ENCODE measurements at regions not wholly inside any gene's neighbourhood (a gene's known extent, or its start where the extent isn't known, plus 50 kb on each side); places are given as distances from the start of the nearest gene placed in this dataset.

- intact Hi-C loops (cut with micrococcal nuclease) = no loop called here
- peaks cover 15% of the 10 kb centered on the region for H3K9me3 Mint-ChIP-seq
- no peaks in the 10 kb centered on the region for H3K36me3 Mint-ChIP-seq (ENCODE audit: low read depth)
- no peak overlapping the region for H3K4me3 Mint-ChIP-seq
- H3K27ac Mint-ChIP-seq = no peak overlapping the region
- no peaks in the 10 kb centered on the region for H3K4me1 Mint-ChIP-seq (ENCODE audit: low read depth)
- H3K27me3 Mint-ChIP-seq = no peaks in the 10 kb centered on the region
Observed at GRCh38 chr4:97477974-97478373, 665.3 kb downstream of the STPG2 start.

GRCh38 chr4:97479388-97479787 lies 663.9 kb downstream of the STPG2 start:
- H3K4me3 Mint-ChIP-seq = no peak overlapping the region
- H3K4me1 Mint-ChIP-seq (ENCODE audit: low read depth) = no peaks in the 10 kb centered on the region
- peaks cover 19% of the 10 kb centered on the region for H3K9me3 Mint-ChIP-seq
- intact Hi-C loops (cut with micrococcal nuclease) = no loop called here
- no peaks in the 10 kb centered on the region for H3K27me3 Mint-ChIP-seq
- no peaks in the 10 kb centered on the region for H3K36me3 Mint-ChIP-seq (ENCODE audit: low read depth)
- no peak overlapping the region for H3K27ac Mint-ChIP-seq

GRCh38 chr4:97491856-97492255 lies 651.4 kb downstream of the STPG2 start:
- peaks cover 36% of the 10 kb centered on the region for H3K9me3 Mint-ChIP-seq
- H3K27ac Mint-ChIP-seq = no peak overlapping the region
- intact Hi-C loops (cut with micrococcal nuclease) = no loop called here
- H3K4me1 Mint-ChIP-seq (ENCODE audit: low read depth) = no peaks in the 10 kb centered on the region
- H3K36me3 Mint-ChIP-seq (ENCODE audit: low read depth) = no peaks in the 10 kb centered on the region
- H3K27me3 Mint-ChIP-seq = no peaks in the 10 kb centered on the region
- H3K4me3 Mint-ChIP-seq = no peak overlapping the region

GRCh38 chr4:97493815-97494518 lies 649.3 kb downstream of the STPG2 start:
- Mint-ChIP-seq H3K27me3 (no peaks in the 10 kb centered on the region), H3K4me3 (no peak overlapping the region), H3K9me3 (peaks cover 32% of the 10 kb centered on the region), H3K4me1 (ENCODE audit: low read depth) (no peaks in the 10 kb centered on the region), H3K27ac (no peak overlapping the region), H3K36me3 (ENCODE audit: low read depth) (no peaks in the 10 kb centered on the region)
- intact Hi-C loops (cut with micrococcal nuclease) = no loop called here

GRCh38 chr4:97496298-97496873 lies 646.9 kb downstream of the STPG2 start:
- Mint-ChIP-seq H3K36me3 (ENCODE audit: low read depth) (no peaks in the 10 kb centered on the region), H3K4me1 (ENCODE audit: low read depth) (no peaks in the 10 kb centered on the region), H3K27ac (no peak overlapping the region), H3K4me3 (no peak overlapping the region), H3K27me3 (no peaks in the 10 kb centered on the region), H3K9me3 (peaks cover 16% of the 10 kb centered on the region)
- intact Hi-C loops (cut with micrococcal nuclease) = no loop called here

- Mint-ChIP-seq H3K9me3 (no peaks in the 10 kb centered on the region), H3K27me3 (no peaks in the 10 kb centered on the region), H3K4me3 (no peak overlapping the region), H3K4me1 (ENCODE audit: low read depth) (no peaks in the 10 kb centered on the region), H3K36me3 (ENCODE audit: low read depth) (no peaks in the 10 kb centered on the region), H3K27ac (no peak overlapping the region)
- intact Hi-C loops (cut with micrococcal nuclease) = no loop called here
Observed at GRCh38 chr4:97498875-97499274, 644.4 kb downstream of the STPG2 start.

- no peak overlapping the region for H3K4me3 Mint-ChIP-seq
- H3K36me3 Mint-ChIP-seq (ENCODE audit: low read depth) = no peaks in the 10 kb centered on the region
- H3K27me3 Mint-ChIP-seq = no peaks in the 10 kb centered on the region
Observed at GRCh38 chr4:97500423-97500822, 642.9 kb downstream of the STPG2 start.

GRCh38 chr4:97504713-97505112 lies 638.6 kb downstream of the STPG2 start:
- Mint-ChIP-seq H3K4me3 (no peak overlapping the region), H3K9me3 (peaks cover 17% of the 10 kb centered on the region), H3K27me3 (no peaks in the 10 kb centered on the region), H3K36me3 (ENCODE audit: low read depth) (no peaks in the 10 kb centered on the region), H3K4me1 (ENCODE audit: low read depth) (no peaks in the 10 kb centered on the region), H3K27ac (no peak overlapping the region)
- intact Hi-C loops (cut with micrococcal nuclease) = no loop called here

More at GRCh38 chr4:97500423-97500822, 642.9 kb downstream of the STPG2 start:
- intact Hi-C loops (cut with micrococcal nuclease) = no loop called here
- H3K27ac Mint-ChIP-seq = no peak overlapping the region
- H3K9me3 Mint-ChIP-seq = no peaks in the 10 kb centered on the region
- H3K4me1 Mint-ChIP-seq (ENCODE audit: low read depth) = no peaks in the 10 kb centered on the region

GRCh38 chr4:97507587-97508245 lies 635.6 kb downstream of the STPG2 start:
- H3K4me3 Mint-ChIP-seq = no peak overlapping the region
- no peaks in the 10 kb centered on the region for H3K4me1 Mint-ChIP-seq (ENCODE audit: low read depth)
- no peak overlapping the region for H3K27ac Mint-ChIP-seq
- intact Hi-C loops (cut with micrococcal nuclease) = no loop called here
- no peaks in the 10 kb centered on the region for H3K36me3 Mint-ChIP-seq (ENCODE audit: low read depth)
- peaks cover 28% of the 10 kb centered on the region for H3K9me3 Mint-ChIP-seq
- H3K27me3 Mint-ChIP-seq = no peaks in the 10 kb centered on the region

Measured in dendritic cell treated with granulocyte-macrophage colony-stimulating factor and Interleukin-4, amounts not matched to agents 40 ng/mL and 50 ng/mL, for 4 days (primary cell).